NCI-H774 (cell line): ENCODE measurements at regions not wholly inside any gene's neighbourhood (a gene's known extent, or its start where the extent isn't known, plus 50 kb on each side); places are given as distances from the start of the nearest gene placed in this dataset.
"Not testable (repeated sequence)": the region's sequence is repeated elsewhere in the genome, so short reads cannot be mapped to it uniquely, and the experiment has no call there.

Experiments
- DNase-seq: peaks from one replicate; lab custom pipeline; 2025; lab: John Stamatoyannopoulos, UW

DNA sequence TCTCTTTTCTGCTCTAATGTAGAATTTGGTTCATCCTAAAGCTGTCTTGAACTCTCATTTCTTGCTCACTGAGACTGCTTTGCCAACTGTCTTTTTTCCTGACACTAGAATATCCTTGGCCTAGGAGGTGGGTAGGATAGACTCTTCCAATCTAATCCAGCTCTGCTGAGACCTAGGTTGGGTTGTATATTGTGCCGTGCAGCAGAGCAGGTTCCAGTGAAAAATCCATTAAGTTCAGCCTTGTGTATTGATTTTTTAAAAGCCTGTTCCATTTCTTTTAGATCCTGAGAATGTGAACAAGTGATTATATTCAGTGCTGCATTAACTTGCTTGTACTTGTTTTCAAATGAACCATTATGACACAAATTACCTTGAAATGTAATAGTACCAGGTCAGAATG, 539.6 kb downstream of the LRRC70 start:
- DNase-seq, result no peak

- DNase-seq, result no peak
These were observed 533.3 kb downstream of the LRRC70 start for GRCh38 chr5:63111891-63112290.

GRCh38 chr5:63101870-63102269, 523.3 kb downstream of the LRRC70 start:
- DNase-seq, result no peak

GRCh38 chr5:63097286-63097685, 518.7 kb downstream of the LRRC70 start:
- no peak for DNase-seq

DNA sequence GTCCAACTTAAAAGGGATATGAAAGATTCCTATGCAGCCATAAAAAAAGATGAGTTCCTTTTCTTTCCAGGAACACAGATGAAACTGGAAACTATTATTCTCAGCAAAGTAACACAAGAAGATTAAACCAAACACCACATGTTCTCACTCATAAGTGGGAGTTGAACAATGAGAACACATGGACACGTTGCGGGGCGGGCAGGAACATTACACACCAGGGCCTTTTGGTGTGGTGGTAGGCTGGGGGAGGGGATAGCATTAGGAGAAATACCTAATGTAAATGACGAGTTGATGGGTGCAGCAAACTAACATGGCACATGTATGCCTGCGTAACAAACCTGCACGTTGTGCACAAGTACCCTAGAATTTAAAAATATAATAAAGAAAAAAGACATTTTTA, 516.1 kb downstream of the LRRC70 start:
- DNase-seq, result no peak

DNA sequence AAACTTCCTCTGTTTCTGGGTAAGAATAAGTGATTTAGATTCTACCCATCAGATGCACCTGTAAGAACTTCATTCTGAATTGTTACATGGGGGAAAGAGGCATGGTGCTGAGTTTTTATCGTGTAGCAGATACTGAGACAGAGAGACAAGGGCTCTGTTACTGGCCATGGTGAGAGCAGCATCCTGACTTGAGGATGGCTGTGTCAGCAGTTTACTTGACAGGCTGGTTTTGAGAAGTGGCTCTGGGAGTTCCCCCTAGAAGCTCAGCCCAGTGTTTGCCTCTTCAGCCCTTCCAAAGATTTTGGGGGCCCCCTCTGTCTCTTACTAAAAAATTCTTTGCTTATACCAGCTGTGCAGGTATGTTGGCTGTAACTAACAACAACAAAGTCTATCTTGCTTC, 510.5 kb downstream of the LRRC70 start:
- DNase-seq, result no peak

GRCh38 chr5:63085561-63085960, 506.9 kb downstream of the LRRC70 start:
- no peak for DNase-seq

GRCh38 chr5:63083689-63084088, 505.1 kb downstream of the LRRC70 start:
- not testable (repeated sequence) for DNase-seq

GRCh38 chr5:63081402-63081801, 502.8 kb downstream of the LRRC70 start:
- DNase-seq, result no peak

DNA sequence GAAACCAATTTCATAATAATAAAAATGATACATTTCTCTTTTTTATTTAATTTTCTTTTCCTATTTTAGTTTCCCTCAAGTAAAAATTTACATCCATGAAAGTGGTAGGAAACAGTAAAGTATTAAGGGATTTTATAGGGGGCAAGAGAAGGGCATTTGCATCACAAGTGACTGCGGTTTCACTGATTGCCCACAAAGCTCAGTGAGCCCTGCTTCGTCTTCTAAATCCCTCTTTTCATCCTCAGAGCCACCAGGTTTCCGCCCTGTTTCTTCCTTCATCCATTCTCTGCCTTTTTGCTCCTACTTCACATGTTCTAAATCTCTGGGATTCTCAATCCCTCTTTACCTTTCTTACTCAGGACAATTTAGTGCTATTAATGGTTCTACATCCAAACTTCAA, 491.4 kb downstream of the LRRC70 start:
- no peak for DNase-seq

GRCh38 chr5:63055421-63055820, 476.8 kb downstream of the LRRC70 start:
- no peak for DNase-seq

GRCh38 chr5:63053019-63053638, 474.5 kb downstream of the LRRC70 start:
- no peak for DNase-seq

DNA sequence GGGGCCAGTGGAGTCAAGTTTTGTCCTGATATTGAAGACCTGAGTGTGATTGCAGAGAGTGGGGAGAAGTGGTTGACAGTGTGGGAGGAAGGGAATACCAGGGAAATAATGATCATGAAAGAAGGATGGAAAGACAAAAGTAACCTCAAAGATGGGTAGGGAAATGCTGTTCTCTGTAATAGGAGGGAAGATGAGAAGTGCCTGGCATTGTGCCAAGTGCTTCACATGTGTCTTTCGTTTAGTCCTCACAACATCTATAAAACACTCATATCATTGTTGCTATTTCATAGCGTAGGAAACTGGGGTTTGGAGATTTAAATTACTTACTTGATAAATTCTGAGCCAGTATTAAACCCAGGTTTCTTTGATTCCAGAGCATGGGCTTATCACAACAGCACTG, 472.3 kb downstream of the LRRC70 start:
- DNase-seq, result no peak

DNA sequence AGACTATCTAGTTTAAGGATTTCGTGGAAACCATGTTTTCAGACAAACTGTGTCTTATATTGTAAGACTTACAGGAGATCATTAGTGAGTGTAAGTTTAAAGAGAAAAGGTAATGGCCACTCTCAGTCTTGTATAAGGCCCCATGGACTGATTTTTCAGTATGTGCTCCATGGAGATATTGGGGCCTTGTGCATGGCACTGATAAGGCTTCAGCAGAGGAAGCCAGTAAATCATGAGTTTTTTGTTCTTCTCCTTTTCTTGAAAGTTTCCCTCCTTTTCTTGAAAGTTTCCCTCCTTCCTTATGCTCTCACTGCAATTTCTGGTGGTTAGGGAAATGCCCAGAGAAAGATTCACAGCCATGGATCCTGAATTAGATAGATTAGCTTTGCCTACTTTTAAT, 471.3 kb downstream of the LRRC70 start:
- DNase-seq, result no peak

GRCh38 chr5:63043792-63044191, 465.2 kb downstream of the LRRC70 start:
- DNase-seq, result no peak

DNA sequence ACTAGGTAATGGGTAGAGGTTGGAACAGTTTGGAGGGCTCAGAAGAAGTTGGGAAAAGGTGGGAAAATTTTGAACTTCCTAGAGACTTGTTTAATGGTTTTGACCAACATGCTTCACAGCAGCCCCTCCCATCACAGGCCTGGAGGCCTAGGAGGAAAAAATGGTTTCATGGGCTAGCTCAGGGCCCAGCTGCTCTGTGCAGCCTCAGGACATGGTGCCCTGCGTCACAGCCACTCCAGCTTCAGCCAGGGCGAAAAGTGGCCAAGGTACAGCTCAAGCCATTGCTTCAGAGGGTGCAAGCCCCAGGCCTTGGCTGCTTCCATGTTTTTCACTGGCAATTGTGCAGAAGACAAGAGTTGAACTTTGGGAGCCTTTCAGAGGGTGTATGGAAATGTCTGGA, 453.7 kb downstream of the LRRC70 start:
- no peak for DNase-seq

GRCh38 chr5:63029891-63030290, 451.3 kb downstream of the LRRC70 start:
- no peak for DNase-seq

DNA sequence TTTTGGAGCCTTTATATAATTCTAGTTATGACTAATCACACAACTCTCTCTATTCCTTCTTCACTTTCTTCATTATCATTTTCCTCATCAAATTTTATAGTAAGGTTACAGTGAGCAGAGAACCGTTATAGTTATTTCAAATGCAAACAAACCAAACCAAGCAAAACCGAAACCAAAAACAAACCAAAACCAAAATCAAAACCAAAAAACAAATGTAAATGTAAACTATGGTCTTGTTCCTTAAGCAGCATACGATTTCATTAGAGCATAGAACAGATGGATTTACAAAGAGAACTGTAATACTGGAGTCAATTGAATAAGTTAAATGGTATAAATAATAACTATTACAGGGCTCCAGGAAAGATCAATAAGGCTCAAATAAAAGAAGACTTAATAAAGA, 447.1 kb downstream of the LRRC70 start:
- DNase-seq, result no peak

GRCh38 chr5:63022403-63022802, 443.8 kb downstream of the LRRC70 start:
- DNase-seq, result no peak

- DNase-seq, result no peak
These were observed 432.5 kb downstream of the LRRC70 start for GRCh38 chr5:63011158-63011557.

GRCh38 chr5:63008195-63008594, 429.6 kb downstream of the LRRC70 start:
- DNase-seq, result no peak

DNA sequence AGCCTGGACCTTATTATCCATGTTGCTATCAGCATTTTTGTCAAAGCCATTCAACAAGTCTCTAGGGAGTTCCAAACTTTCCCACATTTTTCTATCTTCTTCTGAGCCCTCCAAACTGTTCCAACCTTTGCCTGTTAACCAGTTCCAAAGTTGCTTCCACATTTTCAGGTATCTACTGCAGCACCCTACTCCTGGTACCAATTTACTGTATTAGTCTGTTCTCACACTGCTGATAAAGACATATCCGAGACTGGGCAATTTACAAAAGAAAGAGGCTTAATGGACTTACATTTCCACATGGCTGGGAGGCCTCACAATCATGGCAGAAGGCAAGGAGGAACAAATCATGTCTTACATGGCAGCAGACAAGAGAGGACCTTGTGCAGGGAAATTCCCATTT, 416.2 kb downstream of the LRRC70 start:
- not testable (repeated sequence) for DNase-seq

GRCh38 chr5:62985749-62986148, 407.1 kb downstream of the LRRC70 start:
- no peak for DNase-seq

DNA sequence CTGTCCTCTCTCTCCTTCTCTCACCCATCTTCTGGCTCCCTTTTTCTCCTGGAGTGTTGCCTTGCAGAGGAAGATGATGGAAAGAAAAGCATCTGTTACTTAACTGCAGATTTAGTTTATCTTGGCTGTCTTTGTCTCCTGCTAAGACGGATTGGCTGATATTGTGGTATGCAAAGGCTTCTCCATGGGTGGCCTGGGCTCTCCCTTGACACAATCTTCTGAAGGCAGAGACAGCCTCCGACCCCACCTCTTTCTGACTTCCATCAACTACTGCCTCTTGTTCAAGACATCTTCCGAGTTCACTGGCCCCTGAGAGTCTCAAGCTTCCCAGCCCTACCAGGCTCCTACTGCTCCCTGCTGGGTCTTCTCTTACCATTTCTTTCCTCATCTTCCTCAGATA, 403.7 kb downstream of the LRRC70 start:
- DNase-seq, result no peak

DNA sequence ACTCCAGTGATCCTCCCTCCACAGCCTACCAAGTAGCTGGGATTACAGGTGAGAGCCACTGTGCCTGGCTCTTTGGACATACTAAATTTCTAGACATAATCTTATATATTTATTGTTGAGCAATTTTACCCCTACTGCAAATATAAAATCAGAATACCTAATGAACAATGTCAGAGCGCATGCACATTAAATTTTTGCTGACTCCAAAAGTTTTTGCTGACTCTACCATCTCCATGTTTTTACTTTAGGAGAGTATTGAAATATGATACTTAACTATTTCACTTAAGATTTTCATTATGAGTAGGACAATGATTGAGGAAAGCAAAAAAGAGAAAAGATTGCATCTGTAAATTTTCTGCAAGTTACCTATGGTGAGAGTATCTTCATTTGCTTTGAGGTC, 402.3 kb downstream of the LRRC70 start:
- no peak for DNase-seq
